ENCODE measurements at regions not wholly inside any gene's neighbourhood (a gene's known extent, or its start where the extent isn't known, plus 50 kb on each side); places are given as distances from the start of the nearest gene placed in this dataset.

GRCh38 chr3:174408310-174408709, 450.8 kb upstream of the NAALADL2 start:
- DNase-seq = no peak

- no peak for DNase-seq
These were observed 449.9 kb upstream of the NAALADL2 start for GRCh38 chr3:174409086-174409743.

GRCh38 chr3:174413062-174413912, 445.8 kb upstream of the NAALADL2 start:
- no peak for DNase-seq

- no peak for DNase-seq
These were observed 444.2 kb upstream of the NAALADL2 start for GRCh38 chr3:174414902-174415301.

GRCh38 chr3:174417573-174417972, 441.6 kb upstream of the NAALADL2 start:
- DNase-seq = no peak

- DNase-seq = no peak
These were observed 439.9 kb upstream of the NAALADL2 start for GRCh38 chr3:174419216-174419615.

- DNase-seq = no peak
These were observed 435.2 kb upstream of the NAALADL2 start for GRCh38 chr3:174423936-174424335.

- DNase-seq = no peak
These were observed 434.5 kb upstream of the NAALADL2 start for GRCh38 chr3:174424656-174425055.

- DNase-seq = no peak
These were observed 433.7 kb upstream of the NAALADL2 start for GRCh38 chr3:174425422-174425821.

GRCh38 chr3:174430986-174431385, 428.1 kb upstream of the NAALADL2 start:
- DNase-seq = no peak

- DNase-seq = no peak
These were observed 427.4 kb upstream of the NAALADL2 start for GRCh38 chr3:174431717-174432116.

GRCh38 chr3:174436367-174436766, 422.8 kb upstream of the NAALADL2 start:
- no peak for DNase-seq

- no peak for DNase-seq
These were observed 420.5 kb upstream of the NAALADL2 start for GRCh38 chr3:174438501-174439145.

GRCh38 chr3:174439331-174440252, 419.5 kb upstream of the NAALADL2 start:
- peak; percentile 81 for DNase-seq

GRCh38 chr3:174440253-174440701, 418.9 kb upstream of the NAALADL2 start:
- peak; percentile 37 for DNase-seq

GRCh38 chr3:174440741-174441587, 418.2 kb upstream of the NAALADL2 start:
- peak; percentile 96 for DNase-seq

- no peak for DNase-seq
These were observed 417.4 kb upstream of the NAALADL2 start for GRCh38 chr3:174441588-174442301.

- DNase-seq = no peak
These were observed 416.8 kb upstream of the NAALADL2 start for GRCh38 chr3:174442302-174442682.

- DNase-seq = no peak
These were observed 414.7 kb upstream of the NAALADL2 start for GRCh38 chr3:174444391-174444790.

- no peak for DNase-seq
These were observed 401.4 kb upstream of the NAALADL2 start for GRCh38 chr3:174457758-174458157.

- no peak for DNase-seq
These were observed 398.3 kb upstream of the NAALADL2 start for GRCh38 chr3:174460831-174461230.
